ENCODE measurements at regions not wholly inside any gene's neighbourhood (a gene's known extent, or its start where the extent isn't known, plus 50 kb on each side); places are given as distances from the start of the nearest gene placed in this dataset.

DNA sequence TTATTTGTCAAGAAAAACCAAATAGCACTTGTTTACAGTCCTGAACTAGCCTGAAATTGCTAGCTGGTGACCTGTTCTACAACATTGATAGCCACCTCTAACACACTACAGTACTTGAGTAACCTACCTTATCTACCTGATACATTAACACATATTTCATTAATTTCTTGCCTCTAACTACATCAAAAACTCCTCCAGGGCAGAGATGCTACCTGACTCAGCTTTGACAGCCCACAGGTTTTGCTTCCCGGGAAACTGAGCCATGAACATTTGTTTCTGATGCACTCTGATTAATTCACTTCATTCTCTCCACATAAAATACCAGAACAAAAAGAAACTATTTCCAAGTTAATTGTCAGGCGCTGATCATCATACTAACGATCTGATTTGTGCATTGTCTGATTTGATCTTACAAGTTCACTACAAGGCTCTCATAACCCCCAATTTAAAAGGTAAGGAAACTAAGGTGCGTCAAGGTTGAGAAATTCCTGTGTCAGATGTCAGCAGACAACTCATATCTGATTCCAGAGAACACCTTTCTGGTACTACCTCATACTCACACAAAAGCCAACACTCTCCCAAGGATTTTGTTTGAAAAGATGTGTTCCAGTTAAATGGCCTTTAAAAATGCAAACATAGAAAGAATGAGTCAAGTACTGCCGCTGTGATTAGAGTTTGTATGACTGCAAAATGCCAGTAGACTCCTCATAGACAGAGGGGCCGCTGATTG lies 768.7 kb downstream of the BCL11B start (continued):
- TF ChIP-seq NRL (CRISPR knock-in tag; IDR thresholded peaks at IDR 0.05; ENCODE audit: borderline replicate concordance) (no peak), PPARG (CRISPR knock-in tag; conservative IDR thresholded peaks at IDR 0.05) (no peak)

GRCh38 chr14:98507264-98507663 lies 764.7 kb downstream of the BCL11B start:
- ChIA-PET POLR2A (no interaction called here), CTCF (ENCODE audit: low intra/inter-chr PET ratio, low total read pairs) (no interaction called here)
- no peak overlapping the region for H3K4me2 ChIP-seq (ENCODE audit: low read depth, low read length)
- H2AFZ ChIP-seq (ENCODE audit: low read length) = no peak overlapping the region
- no peaks in the 10 kb centered on the region for H4K20me1 ChIP-seq (ENCODE audit: insufficient read depth, low read length)
- H3K79me2 ChIP-seq (ENCODE audit: insufficient read depth, low read length) = no peaks in the 10 kb centered on the region
- DNase-seq (ENCODE audit: low spot score) (no peak), ATAC-seq (no peak), FAIRE-seq (no peak)
- intact Hi-C loops (cut with micrococcal nuclease; ENCODE audit: unreplicated experiment) (no loop called here), in situ Hi-C loops (cut with HindIII; ENCODE audit: extremely low pct_ligation_motif_present, low pct_unique_long_range_greater_than_20kb) (no loop called here)
- H3K9ac ChIP-seq (ENCODE audit: insufficient read depth, low read depth, low read length) = no peak overlapping the region
- H3K36me3 ChIP-seq (replicated peaks in 1 of 2; ENCODE audit: control insufficient read depth in 1 of 2, insufficient read depth in 2 of 2, low read length in 2 of 2) = no peaks in the 10 kb centered on the region
- no TSS peak for BruUV-seq (replicated peaks)
- H3K4me3 ChIP-seq (replicated peaks in 1 of 3; ENCODE audit: insufficient read depth in 1 of 3, low read depth in 2 of 3, low read length in 3 of 3) = no peak overlapping the region
- no peaks in the 10 kb centered on the region for H3K27me3 ChIP-seq (ENCODE audit: control insufficient read depth in 1 of 2, insufficient read depth in 2 of 2, low read length in 2 of 2)
- TF ChIP-seq MIER2 (CRISPR knock-in tag; IDR thresholded peaks at IDR 0.05) = no peak
- no peak overlapping the region for H3K27ac ChIP-seq (ENCODE audit: extremely low read length, insufficient read depth, low read length)
- H3K4me1 ChIP-seq (ENCODE audit: insufficient read depth, low read length) = no peaks in the 10 kb centered on the region
- H3K9me3 ChIP-seq (ENCODE audit: low read length) = peaks cover 88% of the 10 kb centered on the region
- WGBS (ENCODE audit: low lambda C conversion rate) = 33% methylated on average over 2 of the region's 2 CpGs

DNA sequence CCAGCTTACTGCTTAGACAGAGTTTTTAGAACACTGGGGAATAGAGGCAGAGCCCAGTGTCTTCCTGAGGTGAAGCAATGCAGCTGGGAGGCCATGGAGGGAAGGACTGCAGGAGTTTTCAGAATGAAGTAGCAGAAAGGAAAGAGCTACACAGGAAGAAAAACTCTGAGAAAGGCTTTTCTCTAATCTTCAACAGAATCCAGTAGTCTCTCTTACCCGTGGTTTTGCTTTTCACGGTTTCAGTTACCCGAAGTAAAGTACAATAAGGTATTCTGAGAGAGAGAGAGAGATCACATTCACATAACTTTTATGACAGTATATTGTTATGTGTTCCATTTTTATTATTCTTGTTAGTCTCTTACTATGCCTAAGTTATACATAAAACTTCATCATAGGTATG lies 761.6 kb downstream of the BCL11B start:
- Histone ChIP-seq H3K27me3 (ENCODE audit: control insufficient read depth in 1 of 2, insufficient read depth in 2 of 2, low read length in 2 of 2) (no peaks in the 10 kb centered on the region), H3K4me2 (ENCODE audit: low read depth, low read length) (no peak overlapping the region), H2AFZ (ENCODE audit: low read length) (no peak overlapping the region), H3K79me2 (ENCODE audit: insufficient read depth, low read length) (no peaks in the 10 kb centered on the region), H3K9me3 (ENCODE audit: low read length) (peaks cover 87% of the 10 kb centered on the region), H3K4me1 (ENCODE audit: insufficient read depth, low read length) (no peaks in the 10 kb centered on the region), H4K20me1 (ENCODE audit: insufficient read depth, low read length) (no peaks in the 10 kb centered on the region), H3K4me3 (replicated peaks in 1 of 3; ENCODE audit: insufficient read depth in 1 of 3, low read depth in 2 of 3, low read length in 3 of 3) (no peak overlapping the region), H3K27ac (ENCODE audit: extremely low read length, insufficient read depth, low read length) (no peak overlapping the region), H3K9ac (ENCODE audit: insufficient read depth, low read depth, low read length) (no peak overlapping the region), H3K36me3 (replicated peaks in 1 of 2; ENCODE audit: control insufficient read depth in 1 of 2, insufficient read depth in 2 of 2, low read length in 2 of 2) (no peaks in the 10 kb centered on the region)
- in situ Hi-C loops (cut with HindIII; ENCODE audit: extremely low pct_ligation_motif_present, low pct_unique_long_range_greater_than_20kb) = no loop called here
- ATAC-seq (no peak), FAIRE-seq (no peak), DNase-seq (ENCODE audit: low spot score) (no peak)
- 0% methylated on average over 3 of the region's 3 CpGs for WGBS (ENCODE audit: low lambda C conversion rate)
- ChIA-PET POLR2A (no interaction called here), CTCF (ENCODE audit: low intra/inter-chr PET ratio, low total read pairs) (no interaction called here)
- BruUV-seq (replicated peaks) = no TSS peak
- intact Hi-C loops (cut with micrococcal nuclease; ENCODE audit: unreplicated experiment) = no loop called here
- TF ChIP-seq, protein P1, sequence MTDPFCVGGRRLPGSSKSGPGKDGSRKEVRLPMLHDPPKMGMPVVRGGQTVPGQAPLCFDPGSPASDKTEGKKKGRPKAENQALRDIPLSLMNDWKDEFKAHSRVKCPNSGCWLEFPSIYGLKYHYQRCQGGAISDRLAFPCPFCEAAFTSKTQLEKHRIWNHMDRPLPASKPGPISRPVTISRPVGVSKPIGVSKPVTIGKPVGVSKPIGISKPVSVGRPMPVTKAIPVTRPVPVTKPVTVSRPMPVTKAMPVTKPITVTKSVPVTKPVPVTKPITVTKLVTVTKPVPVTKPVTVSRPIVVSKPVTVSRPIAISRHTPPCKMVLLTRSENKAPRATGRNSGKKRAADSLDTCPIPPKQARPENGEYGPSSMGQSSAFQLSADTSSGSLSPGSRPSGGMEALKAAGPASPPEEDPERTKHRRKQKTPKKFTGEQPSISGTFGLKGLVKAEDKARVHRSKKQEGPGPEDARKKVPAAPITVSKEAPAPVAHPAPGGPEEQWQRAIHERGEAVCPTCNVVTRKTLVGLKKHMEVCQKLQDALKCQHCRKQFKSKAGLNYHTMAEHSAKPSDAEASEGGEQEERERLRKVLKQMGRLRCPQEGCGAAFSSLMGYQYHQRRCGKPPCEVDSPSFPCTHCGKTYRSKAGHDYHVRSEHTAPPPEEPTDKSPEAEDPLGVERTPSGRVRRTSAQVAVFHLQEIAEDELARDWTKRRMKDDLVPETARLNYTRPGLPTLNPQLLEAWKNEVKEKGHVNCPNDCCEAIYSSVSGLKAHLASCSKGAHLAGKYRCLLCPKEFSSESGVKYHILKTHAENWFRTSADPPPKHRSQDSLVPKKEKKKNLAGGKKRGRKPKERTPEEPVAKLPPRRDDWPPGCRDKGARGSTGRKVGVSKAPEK (CRISPR knock-in tag; IDR thresholded peaks at IDR 0.05; ENCODE audit: borderline replicate concordance) = no peak
- TF ChIP-seq DRAP1 (CRISPR knock-in tag; IDR thresholded peaks at IDR 0.05) (no peak), ZNF296 (CRISPR knock-in tag; conservative IDR thresholded peaks at IDR 0.05) (no peak), FOXA3 (CRISPR knock-in tag; IDR thresholded peaks at IDR 0.05) (no peak), GABPA (IDR thresholded peaks at IDR 0.05; ENCODE audit: low read depth, low read length) (no peak), GABPA (CRISPR knock-in tag; IDR thresholded peaks at IDR 0.05; ENCODE audit: low read depth) (no peak), CENPX (CRISPR knock-in tag; IDR thresholded peaks at IDR 0.05) (no peak), SRSF4 (IDR thresholded peaks at IDR 0.05; ENCODE audit: low read depth, low read length, poor library complexity, severe bottlenecking) (no peak), ZSCAN30 (CRISPR knock-in tag; IDR thresholded peaks at IDR 0.05) (no peak)

Data from HepG2 (cell line).